HepG2 (cell line): ENCODE measurements at regions not wholly inside any gene's neighbourhood (a gene's known extent, or its start where the extent isn't known, plus 50 kb on each side); places are given as distances from the start of the nearest gene placed in this dataset.

Experiments
- ATAC-seq: fragments of 200-7000 bp; cut with Tn5 transposase; 3 replicates; pipeline ENCODE4 v1.9.1; 2020; ENCODE audit warnings: mild to moderate bottlenecking, moderate library complexity
- BruUV-seq: library from RNA; stranded (reverse); fragments of 400-500 nt; replicated peaks from 2 replicates; lab custom pipeline; 2021; lab: Mats Ljungman, UMichigan
- CTCF ChIA-PET: fragments of 300-600 bp; formaldehyde crosslinking; extraction: SDS; loops from one replicate; lab custom pipeline; 2021; ENCODE audit warnings: low total read pairs, inconsistent platforms, low intra/inter-chr PET ratio; lab: Yijun Ruan, JAX
- POLR2A ChIA-PET: fragments of 350-600 bp; sonication (Branson Sonifier 250); formaldehyde crosslinking; loops from one replicate; lab custom pipeline; 2020; ENCODE audit warnings: antibody characterized with exemption, inconsistent platforms; lab: Yijun Ruan, JAX
- DNase-seq: peaks from one replicate; pipeline ENCODE4 v3.0.0-alpha.2; 2015; ENCODE audit warnings: low spot score
- FAIRE-seq: peaks from 3 replicates; lab custom pipeline; 2011; peaks lifted over from hg19 to GRCh38; lab: Jason Lieb, UNC
- H2AFZ ChIP-seq: one replicate; pipeline ENCODE4 v1.6.1; 2011; ENCODE audit warnings: low read length, inconsistent platforms
- H3K27ac ChIP-seq: fragments of 300-600 bp; 3 replicates; pipeline ENCODE4 v1.8.0; 2011; ENCODE audit warnings: mixed run types, mild to moderate bottlenecking, mixed read lengths, low read length, inconsistent platforms; ENCODE audit not compliant: insufficient read depth; ENCODE audit errors: extremely low read length
- H3K27me3 ChIP-seq, 2 experiments: fragments of 200-600 bp in 1 of 2; 2 replicates in 1 of 2; 3 replicates in 1 of 2; pipeline versions ENCODE4 v1.6.0 to v1.8.0; 2011; ENCODE audit warnings: low read length in 2 of 2, mild to moderate bottlenecking in 2 of 2, moderate library complexity in 2 of 2, inconsistent platforms in 1 of 2; ENCODE audit not compliant: insufficient read depth in 2 of 2, control insufficient read depth in 1 of 2
- H3K36me3 ChIP-seq, 2 experiments: fragments of 200-600 bp in 1 of 2; replicated peaks in 1 of 2; 2 replicates in 1 of 2; 3 replicates in 1 of 2; pipeline versions ENCODE4 v1.5.1 to v1.8.0; 2011; ENCODE audit warnings: low read length in 2 of 2, inconsistent platforms in 1 of 2; ENCODE audit not compliant: insufficient read depth in 2 of 2, control insufficient read depth in 1 of 2
- H3K4me1 ChIP-seq: 2 replicates; pipeline ENCODE4 v1.5.1; 2012; ENCODE audit warnings: low read length, inconsistent platforms; ENCODE audit not compliant: insufficient read depth
- H3K4me2 ChIP-seq: 2 replicates; pipeline ENCODE4 v1.6.0; 2011; ENCODE audit warnings: low read depth, low read length, inconsistent platforms
- H3K4me3 ChIP-seq, 3 experiments: fragments of 200-600 bp in 1 of 3; sonication (generic), shearing (Covaris generic) in 1 of 3; replicated peaks in 1 of 3; 2 replicates each; pipeline ENCODE4 v1.5.1; 2011 to 2016; ENCODE audit warnings: low read length in 3 of 3, inconsistent platforms in 2 of 3, low read depth in 2 of 3, mild to moderate bottlenecking in 2 of 3, control low read depth in 1 of 3, mixed read lengths in 1 of 3; ENCODE audit not compliant: insufficient read depth in 1 of 3
- H3K79me2 ChIP-seq: one replicate; pipeline ENCODE4 v1.6.1; 2011; ENCODE audit warnings: low read length, inconsistent platforms; ENCODE audit not compliant: insufficient read depth
- H3K9ac ChIP-seq: 2 replicates; pipeline ENCODE4 v1.6.0; 2011; ENCODE audit warnings: mild to moderate bottlenecking, low read depth, low read length, inconsistent platforms; ENCODE audit not compliant: insufficient read depth
- H3K9me3 ChIP-seq: 2 replicates; pipeline ENCODE4 v1.5.1; 2012; ENCODE audit warnings: mild to moderate bottlenecking, low read length
- H4K20me1 ChIP-seq: 2 replicates; pipeline ENCODE4 v1.6.0; 2011; ENCODE audit warnings: inconsistent platforms, mild to moderate bottlenecking, low read length, moderate library complexity; ENCODE audit not compliant: insufficient read depth
- FUBP1 ChIP-seq: sonication (generic); formaldehyde crosslinking; IDR thresholded peaks from 2 replicates; pipeline ENCODE4 v1.5.1; 2020; ENCODE audit warnings: missing genetic modification reagents, mild to moderate bottlenecking, borderline replicate concordance
- NFKB2 ChIP-seq: sonication (generic); formaldehyde crosslinking; IDR thresholded peaks from 2 replicates; pipeline ENCODE4 v1.4.0; 2020; ENCODE audit warnings: missing genetic modification reagents, borderline replicate concordance
- SP1 ChIP-seq, 2 experiments: fragments of 450-650 bp in 1 of 2; sonication (generic) in 1 of 2; formaldehyde crosslinking in 1 of 2; IDR thresholded peaks; 2 replicates each; pipeline versions ENCODE4 v1.4.0 to v1.6.1; 2016 to 2020; ENCODE audit warnings: missing genetic modification reagents in 1 of 2
- ZFY ChIP-seq: sonication (generic); formaldehyde crosslinking; IDR thresholded peaks from 2 replicates; pipeline ENCODE4 v1.4.0; 2020; ENCODE audit warnings: missing genetic modification reagents
- ZNF441 ChIP-seq: sonication (generic); formaldehyde crosslinking; IDR thresholded peaks from 2 replicates; pipeline ENCODE4 v1.7.0; 2021; ENCODE audit warnings: missing genetic modification reagents, borderline replicate concordance
- ZNF607 ChIP-seq: sonication (generic); formaldehyde crosslinking; IDR thresholded peaks from 2 replicates; pipeline ENCODE4 v1.5.1; 2020; ENCODE audit warnings: missing genetic modification reagents, mild to moderate bottlenecking, borderline replicate concordance
- WGBS: methylation state at CpG from one replicate; pipeline ENCODE4 v1.1.6; 2017; ENCODE audit warnings: low lambda C conversion rate; 5-methylcytosine and 5-hydroxymethylcytosine counted together
- in situ Hi-C: cut with HindIII; loops from 2 replicates; pipeline ENCODE4 v1.10.0; 2017; ENCODE audit warnings: low pct_unique_long_range_greater_than_20kb; ENCODE audit not compliant: extremely low pct_ligation_motif_present
- intact Hi-C: fragments of 100-400 bp; cut with micrococcal nuclease; formaldehyde crosslinking; loops from one replicate; pipeline ENCODE4 v1.10.0; 2022; ENCODE audit not compliant: unreplicated experiment
- TF ChIP-seq, protein P1 (sequence below): sonication (generic); formaldehyde crosslinking; IDR thresholded peaks from 2 replicates; pipeline ENCODE4 v1.4.0; 2020; ENCODE audit warnings: mild to moderate bottlenecking, missing genetic modification reagents
- TF ChIP-seq, protein P2 (sequence below): sonication (generic); formaldehyde crosslinking; IDR thresholded peaks from 2 replicates; pipeline ENCODE4 v1.8.0; 2022; ENCODE audit warnings: missing genetic modification reagents, mild to moderate bottlenecking, moderate library complexity, borderline replicate concordance

DNA sequence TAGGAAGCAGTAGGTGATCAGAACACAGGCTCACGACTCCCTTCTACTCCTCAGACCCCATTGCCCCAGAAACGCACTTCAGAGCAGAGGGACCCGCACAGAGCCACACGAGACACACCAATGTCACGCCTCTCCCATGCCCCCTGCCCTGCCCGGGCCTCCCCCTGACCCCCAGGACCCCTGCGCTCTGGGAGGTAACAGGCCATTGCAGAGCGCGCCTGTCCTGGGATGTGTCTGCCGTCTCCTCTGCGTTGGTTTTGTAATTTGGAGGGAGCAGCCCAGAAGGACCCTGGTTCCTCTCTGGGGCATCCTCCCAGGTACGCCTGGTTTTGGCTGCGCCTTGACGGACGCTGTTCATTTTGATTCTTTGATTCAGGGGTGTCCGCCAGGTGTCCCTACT lies 85.4 kb downstream of the UNCX start:
- FAIRE-seq (no peak), ATAC-seq (no peak), DNase-seq (no peak)
- Histone ChIP-seq H3K27ac (no peak overlapping the region), H3K4me2 (no peak overlapping the region), H3K36me3 (no peaks in the 10 kb centered on the region), H3K4me3 (no peak overlapping the region), H3K27me3 (peaks cover 6 to 26% of the 10 kb centered on the region in 2 experiments; a peak in 3 of 5 replicates), H3K9ac (no peak overlapping the region), H2AFZ (no peak overlapping the region), H4K20me1 (no peaks in the 10 kb centered on the region), H3K9me3 (no peaks in the 10 kb centered on the region), H3K79me2 (no peaks in the 10 kb centered on the region), H3K4me1 (peaks cover 7% of the 10 kb centered on the region; the same call in 1 of the 2 replicates)
- ChIA-PET POLR2A (no interaction called here), CTCF (no interaction called here)
- no TSS peak for BruUV-seq
- in situ Hi-C loops: no loop called here
- intact Hi-C loops: no loop called here
- WGBS: 40% methylated on average over 9 of the region's 16 CpGs
- TF ChIP-seq, protein P1, sequence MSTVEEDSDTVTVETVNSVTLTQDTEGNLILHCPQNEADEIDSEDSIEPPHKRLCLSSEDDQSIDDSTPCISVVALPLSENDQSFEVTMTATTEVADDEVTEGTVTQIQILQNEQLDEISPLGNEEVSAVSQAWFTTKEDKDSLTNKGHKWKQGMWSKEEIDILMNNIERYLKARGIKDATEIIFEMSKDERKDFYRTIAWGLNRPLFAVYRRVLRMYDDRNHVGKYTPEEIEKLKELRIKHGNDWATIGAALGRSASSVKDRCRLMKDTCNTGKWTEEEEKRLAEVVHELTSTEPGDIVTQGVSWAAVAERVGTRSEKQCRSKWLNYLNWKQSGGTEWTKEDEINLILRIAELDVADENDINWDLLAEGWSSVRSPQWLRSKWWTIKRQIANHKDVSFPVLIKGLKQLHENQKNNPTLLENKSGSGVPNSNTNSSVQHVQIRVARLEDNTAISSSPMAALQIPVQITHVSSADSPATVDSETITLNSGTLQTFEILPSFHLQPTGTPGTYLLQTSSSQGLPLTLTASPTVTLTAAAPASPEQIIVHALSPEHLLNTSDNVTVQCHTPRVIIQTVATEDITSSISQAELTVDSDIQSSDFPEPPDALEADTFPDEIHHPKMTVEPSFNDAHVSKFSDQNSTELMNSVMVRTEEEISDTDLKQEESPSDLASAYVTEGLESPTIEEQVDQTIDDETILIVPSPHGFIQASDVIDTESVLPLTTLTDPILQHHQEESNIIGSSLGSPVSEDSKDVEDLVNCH (CRISPR knock-in tag): no peak
- TF ChIP-seq ZNF441 (CRISPR knock-in tag): no peak
- TF ChIP-seq ZNF607 (CRISPR knock-in tag): no peak
- no peak for TF ChIP-seq SP1 (IDR thresholded peaks at IDR 0.05)
- no peak for TF ChIP-seq SP1 (CRISPR knock-in tag; IDR thresholded peaks at IDR 0.05)
- TF ChIP-seq ZFY: no peak
- TF ChIP-seq, protein P2, sequence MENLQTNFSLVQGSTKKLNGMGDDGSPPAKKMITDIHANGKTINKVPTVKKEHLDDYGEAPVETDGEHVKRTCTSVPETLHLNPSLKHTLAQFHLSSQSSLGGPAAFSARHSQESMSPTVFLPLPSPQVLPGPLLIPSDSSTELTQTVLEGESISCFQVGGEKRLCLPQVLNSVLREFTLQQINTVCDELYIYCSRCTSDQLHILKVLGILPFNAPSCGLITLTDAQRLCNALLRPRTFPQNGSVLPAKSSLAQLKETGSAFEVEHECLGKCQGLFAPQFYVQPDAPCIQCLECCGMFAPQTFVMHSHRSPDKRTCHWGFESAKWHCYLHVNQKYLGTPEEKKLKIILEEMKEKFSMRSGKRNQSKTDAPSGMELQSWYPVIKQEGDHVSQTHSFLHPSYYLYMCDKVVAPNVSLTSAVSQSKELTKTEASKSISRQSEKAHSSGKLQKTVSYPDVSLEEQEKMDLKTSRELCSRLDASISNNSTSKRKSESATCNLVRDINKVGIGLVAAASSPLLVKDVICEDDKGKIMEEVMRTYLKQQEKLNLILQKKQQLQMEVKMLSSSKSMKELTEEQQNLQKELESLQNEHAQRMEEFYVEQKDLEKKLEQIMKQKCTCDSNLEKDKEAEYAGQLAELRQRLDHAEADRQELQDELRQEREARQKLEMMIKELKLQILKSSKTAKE (CRISPR knock-in tag): no peak
- no peak for TF ChIP-seq NFKB2 (CRISPR knock-in tag)
- no peak for TF ChIP-seq FUBP1 (CRISPR knock-in tag)
